C4-2B (cell line): ENCODE measurements at regions not wholly inside any gene's neighbourhood (a gene's known extent, or its start where the extent isn't known, plus 50 kb on each side); places are given as distances from the start of the nearest gene placed in this dataset.

ENCODE experiments used
- ZFX ChIP-seq: fragments of 450-650 bp; IDR thresholded peaks from 2 replicates; pipeline ENCODE4 v1.6.1; 2017
- TF ChIP-seq, protein P1 (sequence below): fragments of 450-650 bp; conservative IDR thresholded peaks from 2 replicates; pipeline ENCODE4 v1.5.1; 2017; ENCODE audit warnings: mild to moderate bottlenecking

DNA sequence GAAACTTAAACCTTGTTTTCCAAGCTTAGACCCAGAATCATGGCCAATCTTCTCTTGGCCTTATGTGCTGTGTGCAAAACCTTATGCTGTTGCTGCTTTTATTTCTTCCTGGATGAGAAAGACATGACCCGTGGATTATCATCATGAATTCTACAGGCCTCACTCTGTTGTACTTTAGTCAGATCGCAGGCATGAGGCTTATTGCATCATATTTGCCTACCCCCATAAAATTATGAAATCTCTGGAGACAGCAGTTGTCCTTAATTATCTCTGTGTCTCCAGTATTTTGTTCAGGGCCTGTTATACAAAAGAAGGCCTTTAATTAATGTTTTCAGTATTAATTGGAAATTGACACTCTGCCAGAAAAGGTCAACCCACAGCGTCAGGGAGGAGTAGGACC lies 71.6 kb downstream of the PLCE1 start:
- TF ChIP-seq, protein P1, sequence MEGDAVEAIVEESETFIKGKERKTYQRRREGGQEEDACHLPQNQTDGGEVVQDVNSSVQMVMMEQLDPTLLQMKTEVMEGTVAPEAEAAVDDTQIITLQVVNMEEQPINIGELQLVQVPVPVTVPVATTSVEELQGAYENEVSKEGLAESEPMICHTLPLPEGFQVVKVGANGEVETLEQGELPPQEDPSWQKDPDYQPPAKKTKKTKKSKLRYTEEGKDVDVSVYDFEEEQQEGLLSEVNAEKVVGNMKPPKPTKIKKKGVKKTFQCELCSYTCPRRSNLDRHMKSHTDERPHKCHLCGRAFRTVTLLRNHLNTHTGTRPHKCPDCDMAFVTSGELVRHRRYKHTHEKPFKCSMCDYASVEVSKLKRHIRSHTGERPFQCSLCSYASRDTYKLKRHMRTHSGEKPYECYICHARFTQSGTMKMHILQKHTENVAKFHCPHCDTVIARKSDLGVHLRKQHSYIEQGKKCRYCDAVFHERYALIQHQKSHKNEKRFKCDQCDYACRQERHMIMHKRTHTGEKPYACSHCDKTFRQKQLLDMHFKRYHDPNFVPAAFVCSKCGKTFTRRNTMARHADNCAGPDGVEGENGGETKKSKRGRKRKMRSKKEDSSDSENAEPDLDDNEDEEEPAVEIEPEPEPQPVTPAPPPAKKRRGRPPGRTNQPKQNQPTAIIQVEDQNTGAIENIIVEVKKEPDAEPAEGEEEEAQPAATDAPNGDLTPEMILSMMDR, result no peak
- TF ChIP-seq ZFX, result no peak
